CD8-positive, alpha-beta memory T cell (primary cell): ENCODE measurements at regions not wholly inside any gene's neighbourhood (a gene's known extent, or its start where the extent isn't known, plus 50 kb on each side); places are given as distances from the start of the nearest gene placed in this dataset.

ENCODE experiments used
- CTCF ChIA-PET: fragments of 350-600 bp; sonication (Branson Sonifier 250); formaldehyde crosslinking; loops from one replicate; lab custom pipeline; 2021; ENCODE audit warnings: antibody characterized with exemption; lab: Charles Lee
- POLR2A ChIA-PET: fragments of 350-600 bp; sonication (Branson Sonifier 250); formaldehyde crosslinking; loops from one replicate; lab custom pipeline; 2021; ENCODE audit warnings: antibody characterized with exemption; lab: Charles Lee
- DNase-seq, 5 donors: peaks; one replicate each; pipeline versions ENCODE4 v3.0.0 to v3.0.0-alpha.2; 2020 to 2022; ENCODE audit warnings: mixed read lengths in 1 of 5
- H3K27ac ChIP-seq: one replicate; pipeline ENCODE4 v1.7.0; 2013; ENCODE audit warnings: low read depth, mild to moderate bottlenecking, low read length, moderate library complexity
- H3K27me3 ChIP-seq: 2 replicates; pipeline ENCODE4 v1.7.0; 2013; ENCODE audit warnings: low read length, mild to moderate bottlenecking; ENCODE audit not compliant: insufficient read depth, poor library complexity, severe bottlenecking
- H3K36me3 ChIP-seq: 2 replicates; pipeline ENCODE4 v1.7.0; 2013; ENCODE audit warnings: mild to moderate bottlenecking, low read length, moderate library complexity; ENCODE audit not compliant: insufficient read depth
- H3K4me1 ChIP-seq: 2 replicates; pipeline ENCODE4 v1.7.0; 2013; ENCODE audit warnings: mild to moderate bottlenecking, low read length, moderate library complexity; ENCODE audit not compliant: insufficient read depth
- H3K4me3 ChIP-seq: 2 replicates; pipeline ENCODE4 v1.7.0; 2013; ENCODE audit warnings: mild to moderate bottlenecking, low read length
- H3K9me3 ChIP-seq: 2 replicates; pipeline ENCODE4 v1.7.0; 2013; ENCODE audit warnings: mild to moderate bottlenecking, low read length
- H3K27ac Mint-ChIP-seq, 8 donors: one replicate each; pipeline ENCODE4 v1.8.0; 2020 to 2021; ENCODE audit warnings: mixed read lengths in 8 of 8, mild to moderate bottlenecking in 6 of 8, inconsistent platforms in 3 of 8, moderate library complexity in 3 of 8
- H3K27me3 Mint-ChIP-seq, 2 donors: one replicate each; pipeline ENCODE4 v1.8.0; 2020 to 2021; ENCODE audit warnings: mixed read lengths in 2 of 2, mild to moderate bottlenecking in 1 of 2, moderate library complexity in 1 of 2
- H3K36me3 Mint-ChIP-seq, 3 donors: one replicate each; pipeline ENCODE4 v1.8.0; 2020 to 2021; ENCODE audit warnings: mixed read lengths in 3 of 3, inconsistent platforms in 1 of 3, mild to moderate bottlenecking in 1 of 3
- H3K4me1 Mint-ChIP-seq, 3 donors: one replicate each; pipeline ENCODE4 v1.8.0; 2020 to 2021; ENCODE audit warnings: mixed read lengths in 3 of 3, inconsistent platforms in 1 of 3, mild to moderate bottlenecking in 1 of 3
- H3K4me3 Mint-ChIP-seq, 7 donors: one replicate each; pipeline ENCODE4 v1.8.0; 2020 to 2021; ENCODE audit warnings: mixed read lengths in 7 of 7, mild to moderate bottlenecking in 6 of 7, moderate library complexity in 4 of 7, inconsistent platforms in 2 of 7
- H3K9me3 Mint-ChIP-seq, 5 donors: one replicate each; pipeline ENCODE4 v1.8.0; 2020 to 2022; ENCODE audit warnings: mixed read lengths in 5 of 5, mild to moderate bottlenecking in 3 of 5, moderate library complexity in 2 of 5, inconsistent platforms in 1 of 5

DNA sequence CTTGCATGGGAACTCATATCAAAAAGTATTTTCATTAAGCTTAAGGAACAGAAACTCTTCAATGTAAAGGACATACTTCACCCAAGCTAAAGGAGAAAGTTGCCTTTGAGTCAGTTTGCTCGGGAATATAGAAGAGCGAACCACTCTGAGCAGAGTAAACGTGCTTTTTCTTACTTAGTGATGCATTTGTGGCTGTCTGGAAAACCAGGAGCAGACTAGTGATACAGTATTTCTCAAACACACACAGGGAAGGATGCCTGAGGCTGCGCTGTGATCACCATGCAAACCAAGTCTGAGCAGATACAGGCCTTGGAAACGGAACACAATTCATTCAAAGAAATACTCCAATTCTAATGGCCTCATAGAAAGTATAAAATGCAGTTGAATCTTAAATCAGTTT lies 121.0 kb upstream of the CDIN1 start:
- ChIA-PET CTCF (no interaction called here), POLR2A (no interaction called here)
- H3K9me3 ChIP-seq = no peaks in the 10 kb centered on the region
- no peak overlapping the region for H3K4me3 Mint-ChIP-seq
- no peaks in the 10 kb centered on the region for H3K36me3 ChIP-seq
- no peak overlapping the region for H3K27ac ChIP-seq
- no peaks in the 10 kb centered on the region for H3K4me1 ChIP-seq
- no peaks in the 10 kb centered on the region for H3K4me1 Mint-ChIP-seq
- H3K27me3 ChIP-seq = no peaks in the 10 kb centered on the region
- H3K27ac Mint-ChIP-seq = no peak overlapping the region
- no peaks in the 10 kb centered on the region for H3K36me3 Mint-ChIP-seq
- H3K27me3 Mint-ChIP-seq = peaks cover 0 to 3% of the 10 kb centered on the region in 2 donors
- DNase-seq = no peak
- peaks cover 0 to 9% (median 5%) of the 10 kb centered on the region in 5 donors for H3K9me3 Mint-ChIP-seq
- H3K4me3 ChIP-seq = no peak overlapping the region

DNA sequence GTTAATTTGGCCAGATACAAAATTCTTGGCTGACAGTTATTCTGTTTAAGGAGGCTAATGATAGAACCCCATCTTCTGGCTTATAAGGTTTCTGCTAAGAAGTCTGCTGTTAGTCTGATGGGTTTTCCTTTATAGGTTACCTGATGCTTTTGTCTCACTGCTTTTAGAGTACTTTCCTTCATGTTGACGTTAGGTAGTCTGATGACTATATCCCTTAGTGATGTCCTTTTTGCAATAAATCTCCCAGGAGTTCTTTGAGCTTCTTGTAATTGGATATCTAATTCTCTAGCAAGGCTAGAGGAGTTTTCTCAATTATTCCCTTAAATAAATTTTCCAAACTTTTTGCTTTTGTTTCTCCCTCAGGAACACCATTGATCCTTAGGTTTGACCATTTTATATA lies 114.1 kb upstream of the CDIN1 start:
- CTCF ChIA-PET = no interaction called here
- Histone ChIP-seq H3K27ac (no peak overlapping the region), H3K4me1 (no peaks in the 10 kb centered on the region), H3K36me3 (no peaks in the 10 kb centered on the region), H3K9me3 (no peaks in the 10 kb centered on the region), H3K4me3 (no peak overlapping the region), H3K27me3 (no peaks in the 10 kb centered on the region)
- H3K27me3 Mint-ChIP-seq = no peaks in the 10 kb centered on the region
- POLR2A ChIA-PET = no interaction called here
- H3K27ac Mint-ChIP-seq = no peak overlapping the region
- no peaks in the 10 kb centered on the region for H3K4me1 Mint-ChIP-seq
- H3K9me3 Mint-ChIP-seq = peaks cover 0 to 7% (median 4%) of the 10 kb centered on the region in 5 donors
- H3K4me3 Mint-ChIP-seq = no peak overlapping the region
- H3K36me3 Mint-ChIP-seq = no peaks in the 10 kb centered on the region
- no peak for DNase-seq

DNA sequence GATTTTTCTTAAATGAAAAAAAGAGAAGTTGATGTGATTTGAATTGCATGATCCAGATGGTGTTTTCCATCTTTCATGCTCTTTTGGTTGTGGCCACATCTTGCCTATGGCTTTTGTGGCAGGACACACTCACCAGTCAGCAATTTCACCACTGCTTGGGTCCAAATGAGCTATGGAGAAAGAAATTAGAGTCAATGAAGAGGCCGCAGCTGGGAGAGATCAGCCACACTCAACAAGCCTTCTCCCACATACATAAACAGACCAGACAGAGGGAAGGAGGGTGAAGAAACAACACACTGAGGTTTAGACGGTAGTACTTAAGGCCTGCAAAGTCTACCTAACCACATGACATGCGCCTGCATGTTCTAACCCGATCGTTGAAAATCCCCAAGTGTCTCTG lies 110.7 kb upstream of the CDIN1 start:
- Histone ChIP-seq H3K9me3 (no peaks in the 10 kb centered on the region), H3K4me1 (no peaks in the 10 kb centered on the region), H3K36me3 (no peaks in the 10 kb centered on the region), H3K4me3 (no peak overlapping the region), H3K27ac (no peak overlapping the region), H3K27me3 (no peaks in the 10 kb centered on the region)
- Mint-ChIP-seq H3K4me3 (no peak overlapping the region), H3K27me3 (no peaks in the 10 kb centered on the region), H3K27ac (no peak overlapping the region), H3K9me3 (peaks cover 0 to 2% (median 0%) of the 10 kb centered on the region in 5 donors), H3K36me3 (no peaks in the 10 kb centered on the region), H3K4me1 (no peaks in the 10 kb centered on the region)
- POLR2A ChIA-PET = no interaction called here
- CTCF ChIA-PET = no interaction called here
- DNase-seq = no peak

DNA sequence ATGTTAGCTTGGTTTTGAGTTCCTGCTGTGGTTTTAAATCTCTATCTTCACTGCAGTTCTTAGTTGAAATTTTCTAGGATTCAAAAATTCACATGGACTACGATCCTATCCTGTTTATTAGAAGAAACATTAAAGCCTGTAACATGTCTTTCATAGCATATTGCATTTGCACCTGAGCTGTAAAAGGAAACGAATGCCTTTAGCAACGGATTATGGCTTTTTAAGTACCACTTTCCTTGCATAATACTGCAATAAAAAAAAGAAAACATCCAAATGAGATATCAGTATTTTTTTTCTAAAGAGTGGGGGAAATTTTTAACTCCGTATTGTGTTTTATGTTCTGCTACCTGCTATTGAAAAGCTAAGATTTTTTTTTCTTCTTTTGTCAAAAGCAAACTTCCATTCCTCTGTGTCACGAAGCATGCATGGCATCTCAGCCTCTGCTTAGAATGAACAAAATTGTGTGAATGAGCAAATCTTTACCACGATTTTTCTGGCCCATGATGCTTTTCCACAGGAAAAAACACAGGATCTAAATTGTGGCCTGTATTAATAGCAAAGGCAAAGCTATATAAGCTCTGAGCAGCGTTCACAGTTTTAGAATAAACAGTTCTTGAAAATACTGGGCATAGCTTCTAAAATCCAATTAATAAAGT lies 110.0 kb upstream of the CDIN1 start:
- no peaks in the 10 kb centered on the region for H3K36me3 ChIP-seq
- H3K27me3 ChIP-seq = no peaks in the 10 kb centered on the region
- no peak overlapping the region for H3K4me3 Mint-ChIP-seq
- H3K4me1 Mint-ChIP-seq = no peaks in the 10 kb centered on the region
- peaks cover 0 to 2% (median 0%) of the 10 kb centered on the region in 5 donors for H3K9me3 Mint-ChIP-seq
- H3K27ac ChIP-seq = no peak overlapping the region
- no peaks in the 10 kb centered on the region for H3K9me3 ChIP-seq
- H3K36me3 Mint-ChIP-seq = no peaks in the 10 kb centered on the region
- H3K4me3 ChIP-seq = no peak overlapping the region
- POLR2A ChIA-PET = no interaction called here
- H3K27ac Mint-ChIP-seq = no peak overlapping the region
- no peaks in the 10 kb centered on the region for H3K27me3 Mint-ChIP-seq
- CTCF ChIA-PET = no interaction called here
- DNase-seq = no peak
- no peaks in the 10 kb centered on the region for H3K4me1 ChIP-seq

DNA sequence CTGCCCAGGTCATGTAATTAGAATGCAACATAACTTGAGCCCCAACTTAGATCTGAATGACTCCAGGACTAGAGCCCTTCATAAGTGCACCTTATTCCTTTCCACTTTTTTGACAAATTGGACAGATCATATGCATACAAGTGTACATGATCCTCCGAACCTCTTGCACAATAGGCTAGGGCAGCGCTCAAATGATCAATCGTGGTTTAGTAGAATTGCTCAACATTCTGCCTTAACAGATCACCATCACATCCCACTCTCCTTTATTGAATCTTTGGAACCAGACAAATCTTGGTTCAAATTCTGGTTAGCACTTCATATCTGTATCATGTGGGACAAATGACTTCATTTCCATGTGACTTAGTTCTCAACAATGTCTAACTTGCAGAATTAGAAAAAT lies 106.8 kb upstream of the CDIN1 start:
- H3K9me3 ChIP-seq = no peaks in the 10 kb centered on the region
- no peaks in the 10 kb centered on the region for H3K27me3 ChIP-seq
- H3K27ac ChIP-seq = no peak overlapping the region
- H3K36me3 ChIP-seq = no peaks in the 10 kb centered on the region
- Mint-ChIP-seq H3K4me3 (no peak overlapping the region), H3K27ac (no peak overlapping the region), H3K4me1 (no peaks in the 10 kb centered on the region), H3K36me3 (no peaks in the 10 kb centered on the region), H3K9me3 (no peaks in the 10 kb centered on the region), H3K27me3 (peaks cover 0 to 2% of the 10 kb centered on the region in 2 donors)
- no peak for DNase-seq
- POLR2A ChIA-PET = no interaction called here
- CTCF ChIA-PET = no interaction called here
- no peaks in the 10 kb centered on the region for H3K4me1 ChIP-seq
- H3K4me3 ChIP-seq = no peak overlapping the region

DNA sequence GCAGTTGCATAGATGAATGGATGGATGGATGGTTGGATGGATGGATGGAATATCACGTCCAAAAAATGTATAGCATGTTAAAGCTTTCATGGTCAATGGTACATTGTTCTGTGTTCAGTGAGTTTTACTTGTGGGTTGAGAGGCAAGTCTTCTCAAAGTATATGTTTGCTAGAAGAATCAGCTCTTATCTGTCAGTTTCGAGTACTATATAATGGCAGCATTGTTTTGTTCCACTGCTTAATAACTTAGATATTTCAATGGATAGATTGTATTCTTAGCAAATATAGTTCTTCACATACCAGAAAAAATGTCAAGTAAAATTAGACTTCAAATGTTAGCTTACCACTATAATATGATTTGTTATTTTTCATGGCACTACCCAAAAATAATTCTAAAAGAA lies 100.9 kb upstream of the CDIN1 start:
- Histone ChIP-seq H3K4me3 (no peak overlapping the region), H3K9me3 (no peaks in the 10 kb centered on the region), H3K27me3 (no peaks in the 10 kb centered on the region), H3K4me1 (no peaks in the 10 kb centered on the region), H3K27ac (no peak overlapping the region), H3K36me3 (no peaks in the 10 kb centered on the region)
- no peaks in the 10 kb centered on the region for H3K36me3 Mint-ChIP-seq
- peaks cover 0 to 2% of the 10 kb centered on the region in 2 donors for H3K27me3 Mint-ChIP-seq
- no peak overlapping the region for H3K4me3 Mint-ChIP-seq
- ChIA-PET POLR2A (no interaction called here), CTCF (no interaction called here)
- DNase-seq = no peak
- H3K4me1 Mint-ChIP-seq = no peaks in the 10 kb centered on the region
- peaks cover 0 to 2% (median 0%) of the 10 kb centered on the region in 5 donors for H3K9me3 Mint-ChIP-seq
- H3K27ac Mint-ChIP-seq = no peak overlapping the region

DNA sequence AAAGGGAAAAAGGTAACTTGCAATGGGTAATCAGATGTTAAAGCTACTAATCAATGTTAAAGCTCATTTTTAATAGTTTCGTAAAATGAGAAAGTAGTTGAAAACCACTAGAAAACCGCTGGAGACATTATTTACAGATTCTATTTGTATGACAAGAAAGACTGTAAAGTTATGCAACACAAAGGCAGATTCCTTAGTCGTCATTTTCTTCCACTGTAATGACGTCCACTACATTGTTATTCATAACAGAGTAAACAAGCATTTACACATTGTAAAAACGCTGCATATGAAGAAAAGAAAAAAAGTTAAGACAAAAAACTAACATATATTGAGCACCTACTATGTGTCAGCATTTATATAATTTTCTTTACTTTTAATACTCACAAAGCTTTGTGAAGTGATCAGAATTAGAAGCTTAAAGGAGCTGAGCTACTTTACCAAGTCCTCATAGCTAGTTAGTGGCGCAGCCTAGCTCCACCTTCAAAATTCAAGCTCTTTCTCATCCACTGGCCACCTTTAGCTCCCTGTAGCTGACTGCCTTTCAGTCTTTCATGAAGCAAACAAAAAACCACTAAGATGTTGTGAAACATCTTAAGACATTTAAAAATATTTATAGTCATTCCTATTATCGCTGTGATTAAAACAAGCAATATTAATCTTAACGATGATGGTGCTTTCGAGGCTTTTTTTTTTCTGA lies 100.1 kb upstream of the CDIN1 start:
- POLR2A ChIA-PET = no interaction called here
- H3K4me1 ChIP-seq = no peaks in the 10 kb centered on the region

DNA sequence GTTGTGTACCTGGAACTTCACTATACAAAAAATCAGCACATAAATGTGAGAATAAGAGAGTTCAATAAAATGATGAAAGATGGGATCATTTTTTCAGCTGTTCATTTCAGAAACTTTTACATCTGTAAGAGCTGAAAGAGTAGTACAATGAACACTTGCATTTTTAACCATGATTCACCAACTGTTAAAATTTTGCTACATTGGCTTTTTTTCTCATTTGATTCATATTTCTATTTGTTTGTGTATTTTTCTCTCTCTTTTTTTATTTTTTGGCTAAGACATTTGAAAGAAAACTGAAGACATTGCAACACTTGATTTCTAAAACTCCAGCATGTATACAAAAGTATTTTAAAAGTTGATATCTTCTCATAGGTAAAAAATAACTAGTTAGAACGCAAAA lies 98.3 kb upstream of the CDIN1 start:
- H3K27me3 Mint-ChIP-seq = peaks cover 0 to 2% of the 10 kb centered on the region in 2 donors
- no peaks in the 10 kb centered on the region for H3K36me3 Mint-ChIP-seq
- CTCF ChIA-PET = no interaction called here
- Histone ChIP-seq H3K27me3 (no peaks in the 10 kb centered on the region), H3K36me3 (no peaks in the 10 kb centered on the region), H3K9me3 (no peaks in the 10 kb centered on the region), H3K27ac (no peak overlapping the region), H3K4me3 (no peak overlapping the region), H3K4me1 (no peaks in the 10 kb centered on the region)
- H3K27ac Mint-ChIP-seq = no peak overlapping the region
- no peak overlapping the region for H3K4me3 Mint-ChIP-seq
- DNase-seq = no peak
- peaks cover 0 to 2% (median 0%) of the 10 kb centered on the region in 5 donors for H3K9me3 Mint-ChIP-seq
- H3K4me1 Mint-ChIP-seq = no peaks in the 10 kb centered on the region
- POLR2A ChIA-PET = no interaction called here

More for the DNA sequence above, 100.1 kb upstream of the CDIN1 start:
- H3K4me3 ChIP-seq = no peak overlapping the region
- no peaks in the 10 kb centered on the region for H3K27me3 ChIP-seq
- H3K4me1 Mint-ChIP-seq = no peaks in the 10 kb centered on the region
- H3K27me3 Mint-ChIP-seq = peaks cover 0 to 2% of the 10 kb centered on the region in 2 donors
- H3K9me3 Mint-ChIP-seq = peaks cover 0 to 2% (median 0%) of the 10 kb centered on the region in 5 donors
- no peak overlapping the region for H3K27ac Mint-ChIP-seq
- no peaks in the 10 kb centered on the region for H3K9me3 ChIP-seq
- no peak overlapping the region for H3K27ac ChIP-seq
- no peaks in the 10 kb centered on the region for H3K36me3 Mint-ChIP-seq
- no peaks in the 10 kb centered on the region for H3K36me3 ChIP-seq
- no peak for DNase-seq
- no peak overlapping the region for H3K4me3 Mint-ChIP-seq
- CTCF ChIA-PET = no interaction called here
